ENCODE measurements at regions not wholly inside any gene's neighbourhood (a gene's known extent, or its start where the extent isn't known, plus 50 kb on each side); places are given as distances from the start of the nearest gene placed in this dataset.

DNA sequence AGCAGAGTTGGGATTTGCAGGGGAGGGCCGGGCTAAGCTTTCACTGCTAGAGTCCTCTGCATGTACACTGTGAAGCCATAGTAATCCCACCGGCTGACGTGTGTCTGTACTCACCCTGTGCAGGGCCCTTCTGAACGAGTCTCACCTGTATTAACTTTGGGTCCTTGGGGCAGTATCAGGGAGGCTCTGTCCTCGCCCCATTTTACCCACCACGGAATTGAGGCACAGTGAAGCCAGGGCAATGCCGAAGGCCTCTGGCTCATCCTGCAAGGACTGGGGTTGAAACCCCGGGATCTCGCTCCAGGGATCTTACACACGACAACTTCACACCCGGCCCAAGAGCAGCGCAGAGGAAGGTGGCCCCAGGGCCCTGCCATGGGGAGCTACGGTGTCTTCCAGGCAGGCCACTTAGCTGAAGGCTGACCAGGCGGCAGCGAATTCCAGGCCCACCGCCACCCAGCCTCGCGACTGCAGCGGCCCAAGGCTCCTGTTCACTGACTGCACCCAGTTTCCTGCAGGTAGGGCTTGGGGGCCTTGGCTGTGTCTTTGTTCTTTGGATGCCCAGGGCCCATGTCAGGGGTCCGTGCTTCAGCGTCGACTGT is 75.5 kb upstream of the ADRA2C start:
- no peak for TF ChIP-seq POLR2AphosphoS5 (IDR thresholded peaks at IDR 0.05)
- no peak for TF ChIP-seq POLR2A (IDR thresholded peaks at IDR 0.05)
- no peak for TF ChIP-seq CTCF (IDR thresholded peaks at IDR 0.05)

Measured in gastroesophageal sphincter (tissue), 3 donors.